ENCODE measurements at regions not wholly inside any gene's neighbourhood (a gene's known extent, or its start where the extent isn't known, plus 50 kb on each side); places are given as distances from the start of the nearest gene placed in this dataset.

DNA sequence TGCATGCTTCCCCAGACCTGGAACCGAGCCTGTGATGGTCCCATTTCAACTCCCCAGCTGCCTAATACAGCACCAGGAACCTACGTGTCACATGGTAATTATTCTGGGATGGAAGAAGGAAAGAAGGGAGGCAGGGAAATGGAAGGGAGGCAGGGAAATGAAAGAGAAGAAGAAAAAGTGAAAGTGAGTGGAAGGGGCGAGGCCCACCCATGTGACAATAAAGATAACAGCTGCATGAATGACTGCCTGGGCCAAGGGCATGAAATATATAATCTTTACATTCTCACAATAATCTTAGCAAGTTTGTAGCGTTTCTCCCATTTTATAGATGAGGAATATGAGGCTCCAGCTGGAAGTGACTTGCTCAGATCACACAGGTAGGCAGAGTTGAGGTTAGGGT, 245.0 kb upstream of the PWP1 start:
- Mint-ChIP-seq H3K4me3 (ENCODE audit: unreplicated experiment) (no peak overlapping the region), H3K27ac (ENCODE audit: unreplicated experiment) (no peak overlapping the region), H3K9me3 (ENCODE audit: unreplicated experiment) (no peaks in the 10 kb centered on the region), H3K27me3 (ENCODE audit: unreplicated experiment) (no peaks in the 10 kb centered on the region), H3K36me3 (ENCODE audit: unreplicated experiment) (no peaks in the 10 kb centered on the region), H3K4me1 (ENCODE audit: unreplicated experiment) (no peaks in the 10 kb centered on the region)
- DNase-seq (ENCODE audit: extremely low spot score, unreplicated experiment): no peak
- TF ChIP-seq, protein P1, sequence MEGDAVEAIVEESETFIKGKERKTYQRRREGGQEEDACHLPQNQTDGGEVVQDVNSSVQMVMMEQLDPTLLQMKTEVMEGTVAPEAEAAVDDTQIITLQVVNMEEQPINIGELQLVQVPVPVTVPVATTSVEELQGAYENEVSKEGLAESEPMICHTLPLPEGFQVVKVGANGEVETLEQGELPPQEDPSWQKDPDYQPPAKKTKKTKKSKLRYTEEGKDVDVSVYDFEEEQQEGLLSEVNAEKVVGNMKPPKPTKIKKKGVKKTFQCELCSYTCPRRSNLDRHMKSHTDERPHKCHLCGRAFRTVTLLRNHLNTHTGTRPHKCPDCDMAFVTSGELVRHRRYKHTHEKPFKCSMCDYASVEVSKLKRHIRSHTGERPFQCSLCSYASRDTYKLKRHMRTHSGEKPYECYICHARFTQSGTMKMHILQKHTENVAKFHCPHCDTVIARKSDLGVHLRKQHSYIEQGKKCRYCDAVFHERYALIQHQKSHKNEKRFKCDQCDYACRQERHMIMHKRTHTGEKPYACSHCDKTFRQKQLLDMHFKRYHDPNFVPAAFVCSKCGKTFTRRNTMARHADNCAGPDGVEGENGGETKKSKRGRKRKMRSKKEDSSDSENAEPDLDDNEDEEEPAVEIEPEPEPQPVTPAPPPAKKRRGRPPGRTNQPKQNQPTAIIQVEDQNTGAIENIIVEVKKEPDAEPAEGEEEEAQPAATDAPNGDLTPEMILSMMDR (IDR thresholded peaks at IDR 0.05): no peak

DNA sequence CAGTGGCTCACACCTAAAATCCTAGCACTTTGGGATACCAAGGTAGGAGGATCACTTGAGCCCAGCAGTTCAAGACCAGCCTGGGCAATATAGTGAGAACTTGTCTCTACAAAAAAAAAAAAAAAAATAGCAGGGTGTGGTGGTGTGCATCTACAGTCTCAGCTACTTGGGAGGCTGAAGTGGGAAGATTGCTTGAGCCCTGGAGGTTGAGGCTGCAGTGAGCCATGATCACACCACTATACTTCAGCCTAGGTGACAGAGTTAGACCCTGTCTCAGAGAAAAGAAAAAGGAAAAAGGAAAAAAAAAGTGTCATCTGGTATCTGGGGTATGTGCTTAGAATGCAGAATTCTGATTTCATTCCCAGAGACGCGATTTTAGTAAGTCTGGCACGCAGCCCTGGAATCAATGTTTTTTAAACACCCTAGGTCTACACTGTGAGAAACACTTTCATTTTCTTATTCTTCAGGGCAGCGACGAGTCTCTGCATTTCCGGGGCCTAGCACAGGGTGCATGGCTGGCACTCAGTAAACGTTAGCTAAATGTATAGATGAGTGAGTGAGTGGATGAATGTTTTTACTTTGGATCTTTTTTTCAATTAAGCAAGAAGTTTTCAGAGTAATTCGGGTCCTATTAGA, 243.8 kb upstream of the PWP1 start:
- TF ChIP-seq, protein P1 (IDR thresholded peaks at IDR 0.05): no peak
- H3K4me1 Mint-ChIP-seq (ENCODE audit: unreplicated experiment): no peaks in the 10 kb centered on the region
- no peaks in the 10 kb centered on the region for H3K9me3 Mint-ChIP-seq (ENCODE audit: unreplicated experiment)
- no peak overlapping the region for H3K27ac Mint-ChIP-seq (ENCODE audit: unreplicated experiment)
- no peak overlapping the region for H3K4me3 Mint-ChIP-seq (ENCODE audit: unreplicated experiment)
- no peaks in the 10 kb centered on the region for H3K36me3 Mint-ChIP-seq (ENCODE audit: unreplicated experiment)
- DNase-seq (ENCODE audit: extremely low spot score, unreplicated experiment): no peak
- no peaks in the 10 kb centered on the region for H3K27me3 Mint-ChIP-seq (ENCODE audit: unreplicated experiment)

DNA sequence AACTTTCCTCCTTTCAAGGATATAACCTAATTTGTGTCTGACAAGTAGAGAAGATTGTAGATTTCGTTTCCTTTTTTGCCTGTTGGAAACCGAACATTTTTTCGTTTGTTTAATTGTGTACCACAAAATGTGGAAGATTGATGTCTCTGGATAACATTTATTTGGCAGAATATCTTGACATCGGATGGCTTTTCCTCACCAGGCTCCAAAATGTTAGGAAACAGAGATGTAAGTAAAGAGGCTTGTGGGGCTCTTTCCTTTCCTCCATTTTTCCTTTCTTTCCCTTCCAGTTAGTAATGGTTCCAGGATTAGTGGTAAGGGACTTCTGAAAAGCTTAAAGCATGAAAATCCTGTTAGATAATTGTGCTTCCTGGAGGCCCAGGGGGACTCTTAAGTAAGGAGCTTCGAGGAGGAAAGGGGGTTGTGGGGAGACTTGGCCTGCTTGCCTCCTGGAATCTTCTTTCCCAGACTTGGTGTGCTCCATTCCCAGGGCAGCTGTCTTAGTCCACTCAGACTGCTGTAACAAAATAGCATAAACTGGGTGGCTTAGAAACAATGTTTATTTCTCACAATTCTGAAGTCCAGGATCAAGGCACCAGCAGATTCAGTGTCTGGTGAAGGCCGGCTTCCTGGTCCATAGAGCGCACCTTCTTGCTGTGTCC, 243.1 kb upstream of the PWP1 start:
- Mint-ChIP-seq H3K27ac (ENCODE audit: unreplicated experiment) (no peak overlapping the region), H3K9me3 (ENCODE audit: unreplicated experiment) (no peaks in the 10 kb centered on the region), H3K4me3 (ENCODE audit: unreplicated experiment) (no peak overlapping the region), H3K27me3 (ENCODE audit: unreplicated experiment) (no peaks in the 10 kb centered on the region), H3K4me1 (ENCODE audit: unreplicated experiment) (no peaks in the 10 kb centered on the region), H3K36me3 (ENCODE audit: unreplicated experiment) (no peaks in the 10 kb centered on the region)
- no peak for DNase-seq (ENCODE audit: extremely low spot score, unreplicated experiment)
- TF ChIP-seq, protein P1 (IDR thresholded peaks at IDR 0.05): no peak

DNA sequence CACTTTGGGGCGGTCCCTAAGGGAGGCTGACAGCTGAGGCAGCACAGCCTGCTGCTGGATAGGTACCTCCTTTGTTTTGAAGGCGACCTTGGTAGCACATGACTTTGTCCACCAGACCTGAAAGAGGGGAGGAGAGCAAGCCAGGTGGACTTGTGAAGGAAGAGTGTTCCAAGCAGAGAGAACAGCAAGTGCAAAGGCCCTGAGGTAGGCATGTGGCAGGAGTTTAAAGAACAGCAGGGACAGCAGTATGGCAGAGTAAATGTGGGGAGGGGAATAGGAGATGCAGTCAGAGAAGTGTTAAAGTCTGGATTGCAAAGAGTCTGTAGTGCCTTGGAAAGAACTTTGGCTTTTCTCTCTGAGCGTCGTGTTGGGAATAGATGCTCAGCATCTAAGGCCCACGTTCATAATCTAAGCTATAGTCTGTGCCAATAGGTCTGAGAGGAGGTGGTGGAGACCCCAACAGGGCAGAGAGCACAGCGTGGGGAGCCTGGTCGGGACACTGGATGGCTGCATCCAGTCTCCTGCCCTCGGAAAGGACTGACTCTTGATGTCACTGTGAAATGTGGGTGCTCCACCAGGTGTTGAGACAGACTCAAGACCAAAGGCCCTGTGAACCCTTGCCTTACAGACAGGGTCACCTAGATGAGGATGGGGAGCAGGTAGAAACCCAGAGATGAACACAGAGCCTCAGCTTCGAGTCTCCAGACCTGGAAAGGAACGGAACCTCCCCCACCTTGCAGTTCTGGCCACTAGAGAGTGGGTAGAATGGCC, 242.1 kb upstream of the PWP1 start:
- H3K4me3 Mint-ChIP-seq (ENCODE audit: unreplicated experiment): no peak overlapping the region
- H3K4me1 Mint-ChIP-seq (ENCODE audit: unreplicated experiment): no peaks in the 10 kb centered on the region
- H3K27me3 Mint-ChIP-seq (ENCODE audit: unreplicated experiment): no peaks in the 10 kb centered on the region
- no peaks in the 10 kb centered on the region for H3K36me3 Mint-ChIP-seq (ENCODE audit: unreplicated experiment)
- no peak for DNase-seq (ENCODE audit: extremely low spot score, unreplicated experiment)
- H3K27ac Mint-ChIP-seq (ENCODE audit: unreplicated experiment): no peak overlapping the region
- TF ChIP-seq, protein P1 (IDR thresholded peaks at IDR 0.05): no peak
- no peaks in the 10 kb centered on the region for H3K9me3 Mint-ChIP-seq (ENCODE audit: unreplicated experiment)

DNA sequence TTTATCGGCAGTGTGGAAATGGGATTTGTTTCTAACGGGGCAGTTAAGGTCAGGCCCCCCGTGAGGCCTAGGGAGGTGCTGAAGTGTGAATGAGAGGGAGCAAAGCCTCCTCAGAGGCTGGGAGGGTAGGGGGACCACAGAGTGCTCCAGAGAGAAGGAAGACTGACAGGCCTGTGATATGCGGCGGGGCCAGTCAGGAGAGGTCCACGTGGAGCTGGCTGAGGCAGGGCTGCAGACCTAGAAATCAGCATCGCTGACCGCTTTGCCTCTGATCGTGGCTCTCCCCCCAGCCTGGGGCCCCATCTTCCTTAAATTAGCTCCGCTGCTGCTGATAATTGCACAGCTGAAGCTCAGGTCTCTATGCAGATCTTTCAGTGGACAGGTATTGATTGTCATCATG, 240.8 kb upstream of the PWP1 start:
- no peaks in the 10 kb centered on the region for H3K4me1 Mint-ChIP-seq (ENCODE audit: unreplicated experiment)
- no peaks in the 10 kb centered on the region for H3K36me3 Mint-ChIP-seq (ENCODE audit: unreplicated experiment)
- TF ChIP-seq, protein P1 (IDR thresholded peaks at IDR 0.05): no peak
- H3K9me3 Mint-ChIP-seq (ENCODE audit: unreplicated experiment): no peaks in the 10 kb centered on the region
- no peaks in the 10 kb centered on the region for H3K27me3 Mint-ChIP-seq (ENCODE audit: unreplicated experiment)
- no peak overlapping the region for H3K4me3 Mint-ChIP-seq (ENCODE audit: unreplicated experiment)
- H3K27ac Mint-ChIP-seq (ENCODE audit: unreplicated experiment): no peak overlapping the region
- DNase-seq (ENCODE audit: extremely low spot score, unreplicated experiment): no peak

Data from osteocyte (in vitro differentiated cells).